Parathyroid adenoma (tissue), 2 donors: ENCODE measurements at regions not wholly inside any gene's neighbourhood (a gene's known extent, or its start where the extent isn't known, plus 50 kb on each side); places are given as distances from the start of the nearest gene placed in this dataset.

Experiments used
- H2AFZ ChIP-seq: fragments of 300-600 bp; sonication (generic); one replicate; pipeline ENCODE4 v1.7.0; 2017; ENCODE audit warnings: antibody characterized with exemption, mild to moderate bottlenecking
- H3K27ac ChIP-seq: fragments of 300-600 bp; sonication (generic); one replicate; pipeline ENCODE4 v1.7.0; 2017
- H3K27me3 ChIP-seq: fragments of 300-600 bp; sonication (generic); one replicate; pipeline ENCODE4 v1.7.0; 2017; ENCODE audit warnings: low read length; ENCODE audit not compliant: control insufficient read depth, insufficient read depth
- H3K36me3 ChIP-seq: fragments of 300-600 bp; sonication (generic); one replicate; pipeline ENCODE4 v1.7.0; 2017; ENCODE audit warnings: low read length; ENCODE audit not compliant: control insufficient read depth, insufficient read depth
- H3K4me1 ChIP-seq: fragments of 300-600 bp; sonication (generic); one replicate; pipeline ENCODE4 v1.7.0; 2017; ENCODE audit warnings: control low read depth
- H3K4me2 ChIP-seq: fragments of 300-600 bp; sonication (generic); one replicate; pipeline ENCODE4 v1.7.0; 2017; ENCODE audit warnings: low read length
- H3K4me3 ChIP-seq: fragments of 300-600 bp; sonication (generic); one replicate; pipeline ENCODE4 v1.7.0; 2017; ENCODE audit warnings: low read depth, low read length
- H3K79me2 ChIP-seq: fragments of 300-600 bp; sonication (generic); one replicate; pipeline ENCODE4 v1.7.0; 2017; ENCODE audit warnings: control low read depth
- H3K9ac ChIP-seq: fragments of 300-600 bp; sonication (generic); one replicate; pipeline ENCODE4 v1.7.0; 2017; ENCODE audit warnings: mild to moderate bottlenecking
- H3K9me3 ChIP-seq: fragments of 300-600 bp; sonication (generic); one replicate; pipeline ENCODE4 v1.7.0; 2017; ENCODE audit warnings: low read length; ENCODE audit not compliant: control insufficient read depth
- CTCF ChIP-seq: fragments of 300-600 bp; sonication (generic); IDR thresholded peaks from one replicate; pipeline ENCODE4 v1.7.0; 2017; ENCODE audit warnings: antibody characterized with exemption, mild to moderate bottlenecking
- donor health status: primary hyperparathyroidism.

- Histone ChIP-seq H3K4me2 (no peak overlapping the region), H3K27me3 (no peaks in the 10 kb centered on the region), H3K9me3 (no peaks in the 10 kb centered on the region), H3K4me1 (no peaks in the 10 kb centered on the region), H3K27ac (no peak overlapping the region), H3K4me3 (no peak overlapping the region), H3K36me3 (no peaks in the 10 kb centered on the region), H3K79me2 (no peaks in the 10 kb centered on the region), H2AFZ (no peak overlapping the region), H3K9ac (no peak overlapping the region)
- no peak for TF ChIP-seq CTCF
Observed at GRCh38 chr3:28673446-28673845, 324.8 kb upstream of the AZI2 start.

GRCh38 chr3:28674212-28674611, 325.6 kb upstream of the AZI2 start:
- Histone ChIP-seq H3K79me2 (no peaks in the 10 kb centered on the region), H3K27ac (no peak overlapping the region), H3K4me1 (no peaks in the 10 kb centered on the region), H3K4me2 (no peak overlapping the region), H3K27me3 (no peaks in the 10 kb centered on the region), H3K4me3 (no peak overlapping the region), H3K9ac (no peak overlapping the region), H3K9me3 (no peaks in the 10 kb centered on the region), H2AFZ (no peak overlapping the region), H3K36me3 (no peaks in the 10 kb centered on the region)
- TF ChIP-seq CTCF = no peak

- Histone ChIP-seq H3K9ac (no peak overlapping the region), H3K4me1 (no peaks in the 10 kb centered on the region), H3K9me3 (no peaks in the 10 kb centered on the region), H3K27me3 (no peaks in the 10 kb centered on the region), H3K79me2 (no peaks in the 10 kb centered on the region), H3K4me2 (no peak overlapping the region), H3K27ac (no peak overlapping the region), H2AFZ (no peak overlapping the region), H3K4me3 (no peak overlapping the region), H3K36me3 (no peaks in the 10 kb centered on the region)
- TF ChIP-seq CTCF = no peak
Observed at GRCh38 chr3:28677581-28677980, 329.0 kb upstream of the AZI2 start.

GRCh38 chr3:28678086-28678485, 329.5 kb upstream of the AZI2 start:
- TF ChIP-seq CTCF = no peak
- no peaks in the 10 kb centered on the region for H3K4me1 ChIP-seq
- H3K27ac ChIP-seq = no peak overlapping the region
- H3K4me3 ChIP-seq = no peak overlapping the region
- H3K36me3 ChIP-seq = no peaks in the 10 kb centered on the region
- H3K4me2 ChIP-seq = no peak overlapping the region
- no peaks in the 10 kb centered on the region for H3K27me3 ChIP-seq
- H3K9me3 ChIP-seq = no peaks in the 10 kb centered on the region
- no peak overlapping the region for H2AFZ ChIP-seq
- no peak overlapping the region for H3K9ac ChIP-seq
- H3K79me2 ChIP-seq = no peaks in the 10 kb centered on the region

GRCh38 chr3:28680050-28680449, 331.4 kb upstream of the AZI2 start:
- Histone ChIP-seq H3K4me2 (no peak overlapping the region), H3K79me2 (no peaks in the 10 kb centered on the region), H3K4me1 (no peaks in the 10 kb centered on the region), H3K9me3 (no peaks in the 10 kb centered on the region), H3K4me3 (no peak overlapping the region), H3K9ac (no peak overlapping the region), H3K36me3 (no peaks in the 10 kb centered on the region), H2AFZ (no peak overlapping the region), H3K27ac (no peak overlapping the region), H3K27me3 (no peaks in the 10 kb centered on the region)
- no peak for TF ChIP-seq CTCF
